NCI-H345 treated with DMSO at 0.1 percent for 48 hours (cell line): ENCODE measurements at regions not wholly inside any gene's neighbourhood (a gene's known extent, or its start where the extent isn't known, plus 50 kb on each side); places are given as distances from the start of the nearest gene placed in this dataset.

Source experiments
- DNase-seq: peaks from one replicate; lab custom pipeline; 2025; ENCODE audit not compliant: unreplicated experiment; lab: John Stamatoyannopoulos, UW

- no peak for DNase-seq
Measured at GRCh38 chr6:1039191-1039590, 272.7 kb upstream of the FOXQ1 start.

- no peak for DNase-seq
Measured at GRCh38 chr6:1037430-1038202, 274.3 kb upstream of the FOXQ1 start.

- no peak for DNase-seq
Measured at GRCh38 chr6:1035401-1035800, 276.5 kb upstream of the FOXQ1 start.

GRCh38 chr6:1031720-1032119, 280.2 kb upstream of the FOXQ1 start:
- no peak for DNase-seq

GRCh38 chr6:1029141-1029540, 282.8 kb upstream of the FOXQ1 start:
- DNase-seq: no peak

- DNase-seq: no peak
Measured at GRCh38 chr6:1028723-1029122, 283.2 kb upstream of the FOXQ1 start.

- DNase-seq: no peak
Measured at GRCh38 chr6:1027795-1028569, 283.9 kb upstream of the FOXQ1 start.

- no peak for DNase-seq
Measured at GRCh38 chr6:1027109-1027794, 284.6 kb upstream of the FOXQ1 start.

GRCh38 chr6:1025821-1026220, 286.1 kb upstream of the FOXQ1 start:
- DNase-seq: no peak

GRCh38 chr6:1024587-1024986, 287.3 kb upstream of the FOXQ1 start:
- DNase-seq: no peak

GRCh38 chr6:1024161-1024560, 287.7 kb upstream of the FOXQ1 start:
- DNase-seq: no peak

GRCh38 chr6:1023229-1023628, 288.7 kb upstream of the FOXQ1 start:
- no peak for DNase-seq

- no peak for DNase-seq
Measured at GRCh38 chr6:1022719-1023118, 289.2 kb upstream of the FOXQ1 start.

GRCh38 chr6:1020837-1021236, 291.1 kb upstream of the FOXQ1 start:
- no peak for DNase-seq

- DNase-seq: no peak
Measured at GRCh38 chr6:1020133-1020532, 291.8 kb upstream of the FOXQ1 start.

- DNase-seq: no peak
Measured at GRCh38 chr6:1018041-1018440, 293.9 kb upstream of the FOXQ1 start.

GRCh38 chr6:1016329-1017302, 295.3 kb upstream of the FOXQ1 start:
- DNase-seq: no peak

- DNase-seq: no peak
Measured at GRCh38 chr6:1015825-1016224, 296.1 kb upstream of the FOXQ1 start.

GRCh38 chr6:1014431-1014807, 297.5 kb upstream of the FOXQ1 start:
- DNase-seq: no peak

GRCh38 chr6:1013656-1014430, 298.1 kb upstream of the FOXQ1 start:
- no peak for DNase-seq
